HK-2 (cell line): ENCODE measurements at regions not wholly inside any gene's neighbourhood (a gene's known extent, or its start where the extent isn't known, plus 50 kb on each side); places are given as distances from the start of the nearest gene placed in this dataset.
"Not testable (repeated sequence)": the region's sequence is repeated elsewhere in the genome, so short reads cannot be mapped to it uniquely, and the experiment has no call there.

Source experiments
- DNase-seq: peaks from one replicate; pipeline ENCODE4 v3.0.0-alpha.2; 2018; ENCODE audit not compliant: unreplicated experiment

- peak; percentile 0 for DNase-seq
Observed at GRCh38 chr17:73841431-73842060, 197.3 kb upstream of the SDK2 start.

- no peak for DNase-seq
Observed at GRCh38 chr17:73847952-73848351, 203.7 kb upstream of the SDK2 start.

- no peak for DNase-seq
Observed at GRCh38 chr17:73850426-73850825, 206.2 kb upstream of the SDK2 start.

GRCh38 chr17:73851091-73851490, 206.8 kb upstream of the SDK2 start:
- DNase-seq, result no peak

GRCh38 chr17:73851921-73852320, 207.7 kb upstream of the SDK2 start:
- DNase-seq, result no peak

GRCh38 chr17:73855720-73856333, 211.6 kb upstream of the SDK2 start:
- no peak for DNase-seq

- DNase-seq, result no peak
Observed at GRCh38 chr17:73856556-73856955, 212.3 kb upstream of the SDK2 start.

GRCh38 chr17:73859439-73860008, 215.3 kb upstream of the SDK2 start:
- not testable (repeated sequence) for DNase-seq

GRCh38 chr17:73861543-73861942, 217.3 kb upstream of the SDK2 start:
- DNase-seq, result no peak

GRCh38 chr17:73863761-73864535, 219.7 kb upstream of the SDK2 start:
- no peak for DNase-seq

GRCh38 chr17:73865831-73866230, 221.6 kb upstream of the SDK2 start:
- no peak for DNase-seq

- DNase-seq, result no peak
Observed at GRCh38 chr17:73867056-73867455, 222.8 kb upstream of the SDK2 start.

GRCh38 chr17:73870068-73870467, 225.8 kb upstream of the SDK2 start:
- DNase-seq, result no peak

- no peak for DNase-seq
Observed at GRCh38 chr17:73870473-73870872, 226.2 kb upstream of the SDK2 start.

- DNase-seq, result no peak
Observed at GRCh38 chr17:73872816-73873215, 228.6 kb upstream of the SDK2 start.

GRCh38 chr17:73874008-73874720, 229.9 kb upstream of the SDK2 start:
- no peak for DNase-seq

GRCh38 chr17:73875346-73875745, 231.1 kb upstream of the SDK2 start:
- no peak for DNase-seq

GRCh38 chr17:73877962-73878361, 233.7 kb upstream of the SDK2 start:
- DNase-seq, result no peak

- DNase-seq, result no peak
Observed at GRCh38 chr17:73878923-73879322, 234.7 kb upstream of the SDK2 start.

- DNase-seq, result no peak
Observed at GRCh38 chr17:73879987-73880386, 235.7 kb upstream of the SDK2 start.

- DNase-seq, result no peak
Observed at GRCh38 chr17:73882590-73882989, 238.3 kb upstream of the SDK2 start.

- DNase-seq, result no peak
Observed at GRCh38 chr17:73883175-73883574, 238.9 kb upstream of the SDK2 start.
